T-cell (primary cell): ENCODE measurements at regions not wholly inside any gene's neighbourhood (a gene's known extent, or its start where the extent isn't known, plus 50 kb on each side); places are given as distances from the start of the nearest gene placed in this dataset.

Experiments used
- ATAC-seq, 4 experiments: fragments of 200-7000 bp in 3 of 4; fragments of 150-1000 bp in 1 of 4; cut with Tn5 transposase; replicated peaks in 1 of 4; 1 replicate in 3 of 4; 2 replicates in 1 of 4; pipeline ENCODE4 v1.10.0; 2021; ENCODE audit warnings: moderate library complexity in 3 of 4, mild to moderate bottlenecking in 2 of 4, moderate number of reproducible peaks in 1 of 4
- CTCF ChIA-PET, 2 donors: fragments of 300-600 bp; sonication (Branson Sonifier 250); formaldehyde crosslinking; loops; one replicate each; lab custom pipeline; 2022; ENCODE audit warnings: antibody characterized with exemption in 2 of 2; lab: Charles Lee
- POLR2A ChIA-PET, 2 donors: fragments of 300-600 bp; sonication (Branson Sonifier 250); formaldehyde crosslinking; loops; one replicate each; lab custom pipeline; 2022; ENCODE audit warnings: antibody characterized with exemption in 2 of 2; lab: Charles Lee
- DNase-seq, 35 experiments: peaks; one replicate each; pipeline versions ENCODE4 v3.0.0 to v3.0.0-alpha.2; 2013 to 2023
- H3K27ac ChIP-seq: one replicate; pipeline ENCODE4 v1.5.1; 2013; ENCODE audit warnings: low read length
- H3K27me3 ChIP-seq, 2 experiments: replicated peaks in 1 of 2; 1 replicate in 1 of 2; 2 replicates in 1 of 2; pipeline versions ENCODE4 v1.6.1 to v1.7.0; 2013; ENCODE audit warnings: low read length in 1 of 2, mixed read lengths in 1 of 2; ENCODE audit not compliant: control insufficient read depth in 2 of 2, insufficient read depth in 2 of 2; ENCODE audit errors: extremely low read depth in 1 of 2
- H3K36me3 ChIP-seq, 2 donors: 1 replicate in 1 of 2; 2 replicates in 1 of 2; pipeline versions ENCODE4 v1.6.1 to v1.7.0; 2013; ENCODE audit warnings: low read length in 1 of 2; ENCODE audit not compliant: control insufficient read depth in 2 of 2, insufficient read depth in 1 of 2; ENCODE audit errors: extremely low read depth in 1 of 2
- H3K4me1 ChIP-seq, 2 experiments: 1 replicate in 1 of 2; 2 replicates in 1 of 2; pipeline versions ENCODE4 v1.6.1 to v1.7.0; 2013; ENCODE audit warnings: low read length in 2 of 2, mixed read lengths in 1 of 2; ENCODE audit not compliant: insufficient read depth in 2 of 2, control insufficient read depth in 1 of 2; ENCODE audit errors: extremely low read depth in 1 of 2
- H3K4me3 ChIP-seq, 2 donors: 1 replicate in 1 of 2; 2 replicates in 1 of 2; pipeline versions ENCODE4 v1.5.1 to v1.7.0; 2013; ENCODE audit warnings: mild to moderate bottlenecking in 2 of 2, low read length in 1 of 2, moderate library complexity in 1 of 2; ENCODE audit not compliant: control insufficient read depth in 1 of 2; ENCODE audit errors: extremely low read depth in 1 of 2
- H3K9me3 ChIP-seq: 2 replicates; pipeline ENCODE4 v1.7.0; 2013
- H3K27ac Mint-ChIP-seq, 2 donors: one replicate each; pipeline ENCODE4 v1.8.0; 2020 to 2021; ENCODE audit warnings: mild to moderate bottlenecking in 2 of 2, mixed read lengths in 2 of 2
- H3K27me3 Mint-ChIP-seq, 2 donors: one replicate each; pipeline ENCODE4 v1.8.0; 2021 to 2022; ENCODE audit warnings: mixed read lengths in 2 of 2
- H3K36me3 Mint-ChIP-seq: one replicate; pipeline ENCODE4 v1.8.0; 2021; ENCODE audit warnings: mixed read lengths
- H3K4me1 Mint-ChIP-seq, 3 donors: one replicate each; pipeline ENCODE4 v1.8.0; 2020 to 2022; ENCODE audit warnings: mixed read lengths in 3 of 3, mild to moderate bottlenecking in 1 of 3
- H3K4me3 Mint-ChIP-seq, 3 donors: one replicate each; pipeline ENCODE4 v1.8.0; 2020 to 2022; ENCODE audit warnings: mild to moderate bottlenecking in 3 of 3, mixed read lengths in 3 of 3, moderate library complexity in 3 of 3
- H3K9me3 Mint-ChIP-seq, 3 donors: one replicate each; pipeline ENCODE4 v1.8.0; 2020 to 2022; ENCODE audit warnings: mixed read lengths in 3 of 3
- WGBS: methylation state at CpG from one replicate; pipeline ENCODE4 v1.1.5; 2013; ENCODE audit warnings: missing lambda C conversion rate; ENCODE audit not compliant: insufficient coverage; 5-methylcytosine and 5-hydroxymethylcytosine counted together

DNA sequence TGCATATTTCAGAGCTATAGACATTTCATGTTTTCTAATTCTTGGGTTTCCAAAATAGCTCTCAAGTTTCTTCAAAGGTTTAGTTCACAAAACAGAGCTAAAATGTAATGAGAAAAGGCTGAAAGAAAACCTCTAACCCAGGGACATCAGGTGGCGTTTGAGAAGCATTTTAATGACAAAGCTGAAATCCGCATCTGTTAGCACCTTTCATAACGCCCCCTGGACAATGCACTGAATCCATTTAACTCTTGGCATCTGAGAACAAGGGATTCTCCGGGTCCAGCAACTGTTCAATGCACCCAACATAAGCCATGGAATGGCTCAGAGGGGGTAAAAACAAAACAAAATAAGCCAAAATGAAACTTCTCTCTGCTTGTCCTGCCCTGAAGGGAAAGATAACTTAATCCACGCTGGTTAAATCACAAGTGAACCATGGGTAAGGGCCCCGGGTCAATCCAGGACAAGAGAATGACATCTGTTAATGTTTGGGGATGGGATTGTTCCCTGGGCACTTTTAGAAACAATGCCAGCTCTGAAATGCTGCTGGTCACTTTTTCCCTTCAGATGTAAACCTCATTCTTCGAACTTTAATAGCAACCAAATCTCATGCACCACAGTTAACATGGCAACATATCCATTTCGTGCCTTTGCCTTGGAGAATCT, 466.2 kb upstream of the ADAMTS9 start:
- H3K27ac ChIP-seq, result no peak overlapping the region
- 62% methylated on average over 5 of the region's 8 CpGs for whole genome bisulfite sequencing
- H3K27me3 ChIP-seq, result no peaks in the 10 kb centered on the region
- H3K36me3 ChIP-seq, result no peaks in the 10 kb centered on the region
- Mint-ChIP-seq H3K9me3 (peaks cover 11 to 24% (median 12%) of the 10 kb centered on the region in 3 donors), H3K27ac (no peak overlapping the region), H3K36me3 (no peaks in the 10 kb centered on the region), H3K27me3 (no peaks in the 10 kb centered on the region), H3K4me3 (no peak overlapping the region), H3K4me1 (no peaks in the 10 kb centered on the region)
- no peaks in the 10 kb centered on the region for H3K9me3 ChIP-seq
- CTCF ChIA-PET, result no interaction called here
- no peaks in the 10 kb centered on the region for H3K4me1 ChIP-seq
- POLR2A ChIA-PET, result no interaction called here
- no peak overlapping the region for H3K4me3 ChIP-seq
- ATAC-seq, result no peak
- no peak for DNase-seq

- ChIA-PET CTCF (no interaction called here), POLR2A (no interaction called here)
- Histone ChIP-seq H3K27ac (no peak overlapping the region), H3K4me1 (no peaks in the 10 kb centered on the region), H3K36me3 (no peaks in the 10 kb centered on the region), H3K9me3 (no peaks in the 10 kb centered on the region), H3K27me3 (no peaks in the 10 kb centered on the region), H3K4me3 (no peak overlapping the region)
- Mint-ChIP-seq H3K27ac (no peak overlapping the region), H3K4me1 (no peaks in the 10 kb centered on the region), H3K36me3 (no peaks in the 10 kb centered on the region), H3K27me3 (no peaks in the 10 kb centered on the region), H3K9me3 (peaks cover 7 to 28% (median 8%) of the 10 kb centered on the region in 3 donors), H3K4me3 (no peak overlapping the region)
- ATAC-seq (no peak), DNase-seq (no peak)
- WGBS, result no CpG with 5 or more reads among the region's 6 CpGs
Measured at GRCh38 chr3:65151666-65152065, 463.9 kb upstream of the ADAMTS9 start.

- no peak overlapping the region for H3K27ac ChIP-seq
- Mint-ChIP-seq H3K27ac (no peak overlapping the region), H3K36me3 (no peaks in the 10 kb centered on the region), H3K27me3 (no peaks in the 10 kb centered on the region), H3K9me3 (peaks cover 0 to 16% (median 7%) of the 10 kb centered on the region in 3 donors), H3K4me1 (no peaks in the 10 kb centered on the region), H3K4me3 (no peak overlapping the region)
- no peaks in the 10 kb centered on the region for H3K27me3 ChIP-seq
- ATAC-seq, result no peak
- H3K4me3 ChIP-seq, result no peak overlapping the region
- no peaks in the 10 kb centered on the region for H3K36me3 ChIP-seq
- no peaks in the 10 kb centered on the region for H3K4me1 ChIP-seq
- ChIA-PET CTCF (no interaction called here), POLR2A (no interaction called here)
- H3K9me3 ChIP-seq, result no peaks in the 10 kb centered on the region
- WGBS, result no CpG with 5 or more reads among the region's 1 CpG
- DNase-seq, result no peak
Measured at GRCh38 chr3:65149877-65150276, 462.1 kb upstream of the ADAMTS9 start.

DNA sequence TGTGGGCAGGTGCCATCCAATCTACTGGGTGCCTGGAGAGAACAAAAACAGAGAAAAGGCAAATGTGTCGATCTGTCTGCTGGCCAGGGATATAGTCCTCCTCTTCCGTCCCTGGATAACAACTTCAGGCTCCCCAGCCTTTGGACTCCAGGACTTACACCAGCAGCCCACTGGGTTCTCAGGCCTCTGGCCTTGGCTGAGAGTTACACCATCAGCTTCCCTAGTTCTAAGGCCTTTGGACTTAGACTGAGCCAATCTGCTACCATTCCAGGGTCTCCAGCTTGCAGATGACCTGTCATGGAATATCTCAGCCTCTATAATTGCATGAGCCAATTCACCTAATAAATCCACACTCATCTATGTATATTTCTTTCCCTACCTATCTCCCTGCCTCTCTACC, 460.9 kb upstream of the ADAMTS9 start:
- no peak overlapping the region for H3K27ac Mint-ChIP-seq
- no peaks in the 10 kb centered on the region for H3K4me1 Mint-ChIP-seq
- H3K27me3 Mint-ChIP-seq, result no peaks in the 10 kb centered on the region
- no peaks in the 10 kb centered on the region for H3K36me3 Mint-ChIP-seq
- no peak overlapping the region for H3K4me3 Mint-ChIP-seq
- Histone ChIP-seq H3K27ac (no peak overlapping the region), H3K27me3 (no peaks in the 10 kb centered on the region), H3K36me3 (no peaks in the 10 kb centered on the region), H3K4me1 (no peaks in the 10 kb centered on the region), H3K4me3 (no peak overlapping the region), H3K9me3 (no peaks in the 10 kb centered on the region)
- CTCF ChIA-PET, result no interaction called here
- ATAC-seq (no peak), DNase-seq (no peak)
- POLR2A ChIA-PET, result no interaction called here
- peaks cover 0 to 14% (median 7%) of the 10 kb centered on the region in 3 donors for H3K9me3 Mint-ChIP-seq
- 75% methylated on average over 2 of the region's 2 CpGs for WGBS

DNA sequence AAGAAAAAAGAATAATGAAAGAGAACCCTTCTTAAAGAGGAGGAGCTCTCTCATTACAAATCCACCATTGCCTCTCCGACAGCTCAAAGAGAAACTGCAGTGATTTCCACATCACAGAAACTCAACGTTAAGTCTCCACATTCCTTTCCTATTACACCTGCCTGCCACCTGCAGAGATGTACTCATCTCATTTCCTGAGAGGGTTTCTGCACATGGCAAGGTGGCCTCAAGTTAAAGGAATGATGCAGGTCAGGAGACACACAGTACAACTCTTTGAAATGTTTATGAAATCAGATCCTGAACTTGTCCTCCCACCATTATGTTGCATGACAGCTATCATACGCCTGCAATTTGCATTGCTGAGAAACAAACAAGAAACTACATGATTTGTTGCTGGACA, 458.4 kb upstream of the ADAMTS9 start:
- no CpG with 5 or more reads among the region's 3 CpGs for WGBS
- Histone ChIP-seq H3K9me3 (no peaks in the 10 kb centered on the region), H3K27me3 (no peaks in the 10 kb centered on the region), H3K36me3 (no peaks in the 10 kb centered on the region), H3K27ac (no peak overlapping the region), H3K4me3 (no peak overlapping the region), H3K4me1 (no peaks in the 10 kb centered on the region)
- H3K27ac Mint-ChIP-seq, result no peak overlapping the region
- no peak overlapping the region for H3K4me3 Mint-ChIP-seq
- H3K27me3 Mint-ChIP-seq, result no peaks in the 10 kb centered on the region
- peaks cover 0 to 14% (median 7%) of the 10 kb centered on the region in 3 donors for H3K9me3 Mint-ChIP-seq
- ATAC-seq (no peak), DNase-seq (no peak)
- CTCF ChIA-PET, result no interaction called here
- POLR2A ChIA-PET, result no interaction called here
- H3K4me1 Mint-ChIP-seq, result no peaks in the 10 kb centered on the region
- no peaks in the 10 kb centered on the region for H3K36me3 Mint-ChIP-seq

DNA sequence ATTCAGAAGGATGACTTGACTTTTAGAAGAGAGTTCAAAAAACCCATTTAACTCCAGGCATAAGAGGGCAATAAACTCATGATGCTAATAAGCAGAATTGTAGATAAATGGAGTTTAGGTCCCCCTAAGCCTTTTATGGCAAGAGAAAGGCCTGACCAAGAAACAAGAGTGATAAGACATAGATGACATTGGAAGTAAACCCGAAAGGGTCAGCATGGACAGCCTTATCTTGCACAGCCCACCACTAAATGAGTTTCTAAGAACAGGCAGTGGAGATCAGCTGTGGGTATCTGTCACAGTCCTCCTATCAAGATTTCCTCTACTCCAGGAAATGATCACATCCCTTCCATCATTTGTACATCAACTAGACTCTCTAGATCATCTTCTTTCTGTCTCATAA, 457.9 kb upstream of the ADAMTS9 start:
- Histone ChIP-seq H3K36me3 (no peaks in the 10 kb centered on the region), H3K27me3 (no peaks in the 10 kb centered on the region), H3K9me3 (no peaks in the 10 kb centered on the region), H3K4me1 (no peaks in the 10 kb centered on the region), H3K27ac (no peak overlapping the region), H3K4me3 (no peak overlapping the region)
- Mint-ChIP-seq H3K4me3 (no peak overlapping the region), H3K27me3 (no peaks in the 10 kb centered on the region), H3K4me1 (no peaks in the 10 kb centered on the region), H3K9me3 (peaks cover 0 to 10% (median 2%) of the 10 kb centered on the region in 3 donors), H3K36me3 (no peaks in the 10 kb centered on the region), H3K27ac (no peak overlapping the region)
- WGBS, result 33% methylated on average over 1 of the region's 1 CpG
- DNase-seq (no peak), ATAC-seq (no peak)
- CTCF ChIA-PET, result no interaction called here
- POLR2A ChIA-PET, result no interaction called here
